Liver (tissue), 3 donors: ENCODE measurements at regions not wholly inside any gene's neighbourhood (a gene's known extent, or its start where the extent isn't known, plus 50 kb on each side); places are given as distances from the start of the nearest gene placed in this dataset.
"Not testable (repeated sequence)": the region's sequence is repeated elsewhere in the genome, so short reads cannot be mapped to it uniquely, and the experiment has no call there.

Source experiments
- ATF3 ChIP-seq: IDR thresholded peaks from 2 replicates; pipeline ENCODE4 v1.6.1; 2016; ENCODE audit warnings: antibody characterized with exemption
- CTCF ChIP-seq: fragments of 150-350 bp; IDR thresholded peaks from 2 replicates; pipeline ENCODE4 v1.5.1; 2017; ENCODE audit warnings: improper control_type of control experiment, low read depth, low read length; ENCODE audit not compliant: missing input control
- FOXA1 ChIP-seq: IDR thresholded peaks from 2 replicates; pipeline ENCODE4 v1.6.1; 2016; ENCODE audit warnings: antibody characterized with exemption
- GABPA ChIP-seq, 2 donors: IDR thresholded peaks in 1 of 2; conservative IDR thresholded peaks in 1 of 2; 2 replicates each; pipeline ENCODE4 v1.6.1; 2016; ENCODE audit warnings: antibody characterized with exemption in 2 of 2, mild to moderate bottlenecking in 1 of 2, moderate library complexity in 1 of 2
- HNF4G ChIP-seq: IDR thresholded peaks from 2 replicates; pipeline ENCODE4 v1.6.1; 2016; ENCODE audit warnings: antibody characterized with exemption
- JUND ChIP-seq, 2 donors: IDR thresholded peaks; 2 replicates each; pipeline ENCODE4 v1.6.1; 2016; ENCODE audit warnings: antibody characterized with exemption in 2 of 2
- MAX ChIP-seq: IDR thresholded peaks from 2 replicates; pipeline ENCODE4 v1.6.1; 2016; ENCODE audit warnings: antibody characterized with exemption
- RAD21 ChIP-seq, 2 donors: IDR thresholded peaks; 2 replicates each; pipeline ENCODE4 v1.6.1; 2016; ENCODE audit warnings: antibody characterized with exemption in 2 of 2, mild to moderate bottlenecking in 2 of 2
- RXRA ChIP-seq, 2 donors: IDR thresholded peaks; 2 replicates each; pipeline ENCODE4 v1.6.1; 2017 to 2018; ENCODE audit warnings: antibody characterized with exemption in 2 of 2, mild to moderate bottlenecking in 1 of 2
- SP1 ChIP-seq: IDR thresholded peaks from 2 replicates; pipeline ENCODE4 v1.6.1; 2018; ENCODE audit warnings: antibody characterized with exemption, mild to moderate bottlenecking
- TAF1 ChIP-seq: conservative IDR thresholded peaks from 2 replicates; pipeline ENCODE4 v1.6.1; 2016; ENCODE audit warnings: antibody characterized with exemption, mild to moderate bottlenecking
- YY1 ChIP-seq: IDR thresholded peaks from 2 replicates; pipeline ENCODE4 v1.6.1; 2016; ENCODE audit warnings: antibody characterized with exemption, mild to moderate bottlenecking
- TF ChIP-seq, protein P1 (sequence below): IDR thresholded peaks from 2 replicates; pipeline ENCODE4 v1.6.1; 2016; ENCODE audit warnings: antibody characterized with exemption
- TF ChIP-seq, protein P2 (sequence below): IDR thresholded peaks from 2 replicates; pipeline ENCODE4 v1.6.1; 2016; ENCODE audit warnings: antibody characterized with exemption, mild to moderate bottlenecking
- donor health status: healthy.
- donor health status: healthy.

DNA sequence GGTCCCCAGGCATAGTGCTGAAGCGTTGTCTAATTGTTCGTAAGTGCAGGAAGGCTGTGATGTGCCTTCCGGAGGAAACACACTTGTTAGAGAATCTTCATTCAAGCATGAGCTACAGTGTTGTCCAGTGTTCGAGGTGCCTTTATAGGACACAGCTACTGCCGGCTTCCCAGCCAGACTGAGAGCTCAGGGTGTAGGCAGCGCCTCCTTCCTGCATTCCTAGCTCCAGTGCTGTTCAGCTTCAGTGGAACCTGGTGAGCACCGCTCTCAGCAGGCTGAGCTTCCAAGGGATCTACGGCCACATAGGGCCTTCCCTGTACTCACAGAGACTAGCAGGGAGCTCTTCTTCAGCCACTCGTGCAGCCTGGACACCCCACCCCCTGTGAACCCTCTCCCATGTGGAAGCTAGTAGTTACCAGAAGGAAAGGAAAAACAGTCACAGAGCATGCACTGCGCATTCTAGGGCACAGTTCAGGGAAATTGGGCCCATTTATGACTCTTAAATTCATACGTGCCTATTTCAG lies 87.9 kb upstream of the UXS1 start:
- not testable (repeated sequence) for TF ChIP-seq ATF3; SP1; CTCF; MAX; FOXA1; GABPA (IDR thresholded peaks at IDR 0.05 in 1 of 2, conservative IDR thresholded peaks at IDR 0.05 in 1 of 2); TAF1; RAD21 (IDR thresholded peaks at IDR 0.05); YY1; JUND (IDR thresholded peaks at IDR 0.05); RXRA (IDR thresholded peaks at IDR 0.05); HNF4G
- TF ChIP-seq, protein P1, sequence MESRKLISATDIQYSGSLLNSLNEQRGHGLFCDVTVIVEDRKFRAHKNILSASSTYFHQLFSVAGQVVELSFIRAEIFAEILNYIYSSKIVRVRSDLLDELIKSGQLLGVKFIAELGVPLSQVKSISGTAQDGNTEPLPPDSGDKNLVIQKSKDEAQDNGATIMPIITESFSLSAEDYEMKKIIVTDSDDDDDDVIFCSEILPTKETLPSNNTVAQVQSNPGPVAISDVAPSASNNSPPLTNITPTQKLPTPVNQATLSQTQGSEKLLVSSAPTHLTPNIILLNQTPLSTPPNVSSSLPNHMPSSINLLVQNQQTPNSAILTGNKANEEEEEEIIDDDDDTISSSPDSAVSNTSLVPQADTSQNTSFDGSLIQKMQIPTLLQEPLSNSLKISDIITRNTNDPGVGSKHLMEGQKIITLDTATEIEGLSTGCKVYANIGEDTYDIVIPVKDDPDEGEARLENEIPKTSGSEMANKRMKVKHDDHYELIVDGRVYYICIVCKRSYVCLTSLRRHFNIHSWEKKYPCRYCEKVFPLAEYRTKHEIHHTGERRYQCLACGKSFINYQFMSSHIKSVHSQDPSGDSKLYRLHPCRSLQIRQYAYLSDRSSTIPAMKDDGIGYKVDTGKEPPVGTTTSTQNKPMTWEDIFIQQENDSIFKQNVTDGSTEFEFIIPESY, result not testable (repeated sequence)
- TF ChIP-seq, protein P2, sequence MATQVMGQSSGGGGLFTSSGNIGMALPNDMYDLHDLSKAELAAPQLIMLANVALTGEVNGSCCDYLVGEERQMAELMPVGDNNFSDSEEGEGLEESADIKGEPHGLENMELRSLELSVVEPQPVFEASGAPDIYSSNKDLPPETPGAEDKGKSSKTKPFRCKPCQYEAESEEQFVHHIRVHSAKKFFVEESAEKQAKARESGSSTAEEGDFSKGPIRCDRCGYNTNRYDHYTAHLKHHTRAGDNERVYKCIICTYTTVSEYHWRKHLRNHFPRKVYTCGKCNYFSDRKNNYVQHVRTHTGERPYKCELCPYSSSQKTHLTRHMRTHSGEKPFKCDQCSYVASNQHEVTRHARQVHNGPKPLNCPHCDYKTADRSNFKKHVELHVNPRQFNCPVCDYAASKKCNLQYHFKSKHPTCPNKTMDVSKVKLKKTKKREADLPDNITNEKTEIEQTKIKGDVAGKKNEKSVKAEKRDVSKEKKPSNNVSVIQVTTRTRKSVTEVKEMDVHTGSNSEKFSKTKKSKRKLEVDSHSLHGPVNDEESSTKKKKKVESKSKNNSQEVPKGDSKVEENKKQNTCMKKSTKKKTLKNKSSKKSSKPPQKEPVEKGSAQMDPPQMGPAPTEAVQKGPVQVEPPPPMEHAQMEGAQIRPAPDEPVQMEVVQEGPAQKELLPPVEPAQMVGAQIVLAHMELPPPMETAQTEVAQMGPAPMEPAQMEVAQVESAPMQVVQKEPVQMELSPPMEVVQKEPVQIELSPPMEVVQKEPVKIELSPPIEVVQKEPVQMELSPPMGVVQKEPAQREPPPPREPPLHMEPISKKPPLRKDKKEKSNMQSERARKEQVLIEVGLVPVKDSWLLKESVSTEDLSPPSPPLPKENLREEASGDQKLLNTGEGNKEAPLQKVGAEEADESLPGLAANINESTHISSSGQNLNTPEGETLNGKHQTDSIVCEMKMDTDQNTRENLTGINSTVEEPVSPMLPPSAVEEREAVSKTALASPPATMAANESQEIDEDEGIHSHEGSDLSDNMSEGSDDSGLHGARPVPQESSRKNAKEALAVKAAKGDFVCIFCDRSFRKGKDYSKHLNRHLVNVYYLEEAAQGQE, result peak; percentile 70
